Omental fat pad (tissue), 3 donors: ENCODE measurements at regions not wholly inside any gene's neighbourhood (a gene's known extent, or its start where the extent isn't known, plus 50 kb on each side); places are given as distances from the start of the nearest gene placed in this dataset.

Source experiments
- ATAC-seq: fragments of 150-250 bp; one replicate; pipeline ENCODE4 v1.9.1; 2016; ENCODE audit warnings: mild to moderate bottlenecking, moderate library complexity; ENCODE audit not compliant: low FRiP score
- DNase-seq: peaks from one replicate; pipeline ENCODE4 v3.0.0-alpha.2; 2019; ENCODE audit warnings: low spot score
- TF ChIP-seq, protein P1 (sequence below), 3 donors: fragments of 450-650 bp; IDR thresholded peaks; one replicate each; pipeline ENCODE4 v1.5.1; 2016 to 2017; ENCODE audit warnings: antibody characterized with exemption in 3 of 3, mild to moderate bottlenecking in 3 of 3, moderate library complexity in 2 of 3

DNA sequence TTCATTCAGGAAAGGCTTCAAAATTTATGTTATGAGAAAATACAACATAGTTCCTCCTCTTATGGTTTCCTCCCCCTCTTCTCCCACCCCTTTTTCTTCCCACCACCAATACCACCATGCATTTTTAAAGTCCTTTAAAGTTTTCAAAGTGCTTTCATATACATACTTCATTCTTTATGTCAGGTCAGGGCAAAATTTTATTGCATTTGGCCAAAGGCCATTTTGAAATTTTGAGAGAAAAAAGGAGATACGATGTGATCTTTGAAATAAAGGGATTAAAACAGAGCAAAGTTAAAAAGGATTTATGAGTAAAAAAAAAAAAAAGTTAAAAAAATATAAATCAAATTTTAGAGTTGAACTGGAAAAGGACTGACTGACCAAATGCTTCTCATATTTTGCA is 792.5 kb upstream of the FANCL start:
- TF ChIP-seq, protein P1, sequence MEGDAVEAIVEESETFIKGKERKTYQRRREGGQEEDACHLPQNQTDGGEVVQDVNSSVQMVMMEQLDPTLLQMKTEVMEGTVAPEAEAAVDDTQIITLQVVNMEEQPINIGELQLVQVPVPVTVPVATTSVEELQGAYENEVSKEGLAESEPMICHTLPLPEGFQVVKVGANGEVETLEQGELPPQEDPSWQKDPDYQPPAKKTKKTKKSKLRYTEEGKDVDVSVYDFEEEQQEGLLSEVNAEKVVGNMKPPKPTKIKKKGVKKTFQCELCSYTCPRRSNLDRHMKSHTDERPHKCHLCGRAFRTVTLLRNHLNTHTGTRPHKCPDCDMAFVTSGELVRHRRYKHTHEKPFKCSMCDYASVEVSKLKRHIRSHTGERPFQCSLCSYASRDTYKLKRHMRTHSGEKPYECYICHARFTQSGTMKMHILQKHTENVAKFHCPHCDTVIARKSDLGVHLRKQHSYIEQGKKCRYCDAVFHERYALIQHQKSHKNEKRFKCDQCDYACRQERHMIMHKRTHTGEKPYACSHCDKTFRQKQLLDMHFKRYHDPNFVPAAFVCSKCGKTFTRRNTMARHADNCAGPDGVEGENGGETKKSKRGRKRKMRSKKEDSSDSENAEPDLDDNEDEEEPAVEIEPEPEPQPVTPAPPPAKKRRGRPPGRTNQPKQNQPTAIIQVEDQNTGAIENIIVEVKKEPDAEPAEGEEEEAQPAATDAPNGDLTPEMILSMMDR (IDR thresholded peaks at IDR 0.05) = no peak
- ATAC-seq (no peak), DNase-seq (no peak)

DNA sequence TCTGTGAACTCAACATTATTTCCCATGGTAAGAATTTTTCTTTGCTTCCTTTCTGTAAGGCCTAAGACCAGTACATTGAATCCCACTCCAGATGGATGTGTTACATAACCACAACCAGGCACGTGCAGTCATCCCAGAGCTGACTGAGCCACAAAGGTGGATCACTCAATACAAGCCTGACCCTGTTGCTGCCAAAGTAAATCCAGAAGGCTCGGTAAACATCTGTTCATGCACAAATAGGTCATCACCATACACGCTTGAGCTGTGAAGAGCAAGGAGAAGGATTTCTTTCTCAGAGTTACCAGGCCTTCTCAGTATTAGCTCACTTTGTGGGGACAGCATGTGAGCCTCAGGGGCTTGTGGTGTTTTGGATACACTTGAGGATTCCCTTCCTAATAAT is 791.4 kb upstream of the FANCL start:
- DNase-seq = no peak
- TF ChIP-seq, protein P1 (IDR thresholded peaks at IDR 0.05) = no peak
- ATAC-seq = no peak

DNA sequence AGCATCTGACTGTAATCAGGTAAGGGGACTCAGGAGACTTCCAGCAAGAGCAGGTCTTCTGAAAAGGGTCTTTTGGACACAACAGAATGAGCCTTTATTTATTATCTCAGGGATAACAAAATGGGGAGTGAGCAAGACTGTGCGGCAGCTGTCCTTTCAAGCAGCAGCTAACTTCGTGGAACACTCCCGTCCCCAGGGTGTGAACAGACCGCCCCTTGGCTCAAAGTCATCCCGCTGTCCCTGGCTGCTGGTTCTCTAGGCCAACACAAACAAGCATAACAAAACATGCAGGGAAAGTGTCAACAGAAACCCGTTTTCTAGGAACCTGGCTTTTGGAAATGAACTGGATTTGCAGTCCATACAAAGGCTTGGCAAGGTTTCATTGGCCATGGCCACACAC is 787.9 kb upstream of the FANCL start:
- DNase-seq (no peak), ATAC-seq (no peak)
- TF ChIP-seq, protein P1 (IDR thresholded peaks at IDR 0.05) = no peak

DNA sequence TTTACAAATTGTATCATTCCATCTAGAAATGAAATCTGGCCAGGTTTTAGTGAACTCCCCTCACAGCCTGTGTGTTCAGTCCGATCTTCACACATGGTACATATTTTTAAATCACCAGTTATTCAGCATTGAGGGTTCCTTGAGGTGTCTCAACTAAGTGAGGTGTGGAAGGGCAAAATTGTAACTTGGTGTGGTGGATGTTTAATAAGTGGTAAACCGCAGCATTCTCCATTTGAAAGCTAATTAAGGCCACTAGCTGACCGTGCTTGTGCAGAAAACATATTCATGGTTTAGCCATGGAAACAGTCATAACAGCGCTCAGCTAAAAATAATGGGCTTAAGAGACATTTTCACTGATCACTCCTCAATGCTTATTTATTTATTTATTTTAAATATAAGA is 786.2 kb upstream of the FANCL start:
- DNase-seq = no peak
- ATAC-seq = no peak
- TF ChIP-seq, protein P1 (IDR thresholded peaks at IDR 0.05) = no peak

DNA sequence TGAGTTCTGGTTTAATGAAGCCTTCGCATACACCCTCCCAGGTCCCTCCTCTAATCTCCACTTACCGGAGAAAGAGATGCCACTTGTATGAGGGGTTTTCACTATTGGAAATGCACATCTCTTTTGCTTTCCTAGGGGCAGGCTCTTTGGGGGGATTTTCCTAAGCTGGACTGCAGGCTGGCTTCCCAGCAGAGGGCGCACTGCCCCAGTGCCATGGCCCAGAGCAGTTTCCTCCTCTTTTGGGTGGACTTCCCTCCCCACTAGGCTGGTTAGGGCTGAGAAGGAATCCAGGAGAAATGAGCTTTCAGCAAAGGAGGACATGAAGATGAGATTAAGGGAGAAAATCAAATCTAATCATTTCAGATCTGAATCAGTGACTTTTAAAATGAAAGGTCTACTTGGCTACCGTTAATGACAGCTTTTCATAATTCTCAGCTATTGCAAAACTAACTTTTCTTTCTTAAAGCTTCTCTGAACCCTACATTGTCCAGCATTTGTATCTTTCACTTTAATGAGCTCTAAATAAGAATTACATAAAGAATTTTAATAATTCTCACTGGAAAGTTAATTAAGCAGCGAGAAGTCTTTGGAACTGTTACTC is 784.1 kb upstream of the FANCL start:
- ATAC-seq = no peak
- no peak for DNase-seq
- TF ChIP-seq, protein P1 (IDR thresholded peaks at IDR 0.05) = no peak

DNA sequence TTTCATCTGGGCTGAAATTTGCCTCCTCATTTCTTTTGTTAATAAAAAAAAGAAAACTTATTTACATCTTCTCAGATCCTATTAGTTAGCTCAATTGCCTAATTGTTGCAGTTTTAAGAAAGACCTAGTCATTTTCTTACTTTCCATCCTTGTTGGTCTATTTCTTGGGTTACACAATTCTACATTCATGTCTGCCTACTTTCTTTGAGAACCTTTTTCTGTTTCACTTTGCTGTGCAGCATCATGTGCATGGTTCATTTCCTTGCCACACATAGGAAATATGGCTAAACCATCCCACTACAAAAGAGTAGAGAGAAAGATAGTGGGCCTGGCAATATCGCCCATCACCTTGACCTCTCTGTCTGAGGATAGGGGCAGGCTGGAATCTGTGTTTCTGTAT is 780.7 kb upstream of the FANCL start:
- ATAC-seq (no peak), DNase-seq (no peak)
- TF ChIP-seq, protein P1 (IDR thresholded peaks at IDR 0.05) = no peak

DNA sequence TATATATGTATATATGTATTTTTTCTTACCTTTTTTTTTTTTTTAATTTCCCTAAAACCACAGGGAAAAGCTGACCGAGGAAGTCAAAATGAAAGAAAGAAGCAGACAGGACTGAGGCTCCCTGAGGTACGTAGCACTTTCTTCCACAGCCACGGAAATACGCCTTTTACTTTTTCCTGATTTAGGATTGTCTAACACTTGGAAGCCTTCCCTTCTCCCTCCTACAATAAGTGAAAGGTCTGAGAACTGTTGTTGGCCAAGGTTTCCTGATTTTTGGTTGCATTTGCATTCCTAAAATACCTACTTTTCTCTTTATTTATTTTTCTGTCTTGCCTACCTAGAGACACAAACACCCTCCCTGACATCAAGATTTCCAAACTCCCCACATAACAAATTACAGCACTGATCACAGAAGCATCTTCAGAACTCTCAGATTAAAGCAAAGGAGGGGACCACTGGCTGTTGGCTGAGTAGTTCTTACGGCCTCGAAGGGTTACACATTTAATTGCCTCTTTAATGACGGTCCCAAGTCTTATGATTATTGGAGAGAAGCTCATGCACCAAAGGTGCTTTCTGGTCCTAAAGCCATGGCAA is 778.5 kb upstream of the FANCL start:
- ATAC-seq = peak; percentile 73
- TF ChIP-seq, protein P1 (IDR thresholded peaks at IDR 0.05) = no peak
- no peak for DNase-seq
